AG09309 (cell line): ENCODE measurements at regions not wholly inside any gene's neighbourhood (a gene's known extent, or its start where the extent isn't known, plus 50 kb on each side); places are given as distances from the start of the nearest gene placed in this dataset.

Experiments
- DNase-seq: peaks from one replicate; pipeline ENCODE4 v3.0.0-alpha.2; 2010; ENCODE audit warnings: low read depth
- H3K4me3 ChIP-seq: 2 replicates; pipeline ENCODE4 v1.5.1; 2011; ENCODE audit warnings: mild to moderate bottlenecking, low read depth, low read length, moderate library complexity; ENCODE audit not compliant: control insufficient read depth
- CTCF ChIP-seq: IDR thresholded peaks from 2 replicates; pipeline ENCODE4 v1.5.1; 2011; ENCODE audit warnings: mild to moderate bottlenecking, low read depth, low read length, inconsistent platforms; ENCODE audit not compliant: insufficient read depth, control insufficient read depth; ENCODE audit errors: missing control alignments

- H3K4me3 ChIP-seq = no peak overlapping the region
- no peak for TF ChIP-seq CTCF
- no peak for DNase-seq
Observed at GRCh38 chr3:25938566-25939325, 148.9 kb downstream of the OXSM start.

- no peak overlapping the region for H3K4me3 ChIP-seq
- no peak for TF ChIP-seq CTCF
- no peak for DNase-seq
Observed at GRCh38 chr3:25940935-25941334, 151.0 kb downstream of the OXSM start.

- no peak for DNase-seq
- no peak overlapping the region for H3K4me3 ChIP-seq
- no peak for TF ChIP-seq CTCF
Observed at GRCh38 chr3:25944329-25944728, 154.4 kb downstream of the OXSM start.

GRCh38 chr3:25945366-25945765 lies 155.5 kb downstream of the OXSM start:
- no peak overlapping the region for H3K4me3 ChIP-seq
- no peak for TF ChIP-seq CTCF
- DNase-seq = no peak

GRCh38 chr3:25945836-25946235 lies 155.9 kb downstream of the OXSM start:
- TF ChIP-seq CTCF = no peak
- no peak for DNase-seq
- H3K4me3 ChIP-seq = no peak overlapping the region

- no peak for TF ChIP-seq CTCF
- no peak overlapping the region for H3K4me3 ChIP-seq
- no peak for DNase-seq
Observed at GRCh38 chr3:25952133-25952532, 162.2 kb downstream of the OXSM start.
